ENCODE measurements at regions not wholly inside any gene's neighbourhood (a gene's known extent, or its start where the extent isn't known, plus 50 kb on each side); places are given as distances from the start of the nearest gene placed in this dataset.

- Histone ChIP-seq H3K27me3 (ENCODE audit: low read depth) (no peaks in the 10 kb centered on the region), H3K27ac (no peak overlapping the region), H3K4me1 (no peaks in the 10 kb centered on the region), H3K4me3 (no peak overlapping the region), H3K9me3 (no peaks in the 10 kb centered on the region), H3K36me3 (no peaks in the 10 kb centered on the region)
- ATAC-seq (no peak), DNase-seq (no peak)
- intact Hi-C loops (cut with DNase I): no loop called here
- no peak for TF ChIP-seq CTCF (IDR thresholded peaks at IDR 0.05)
These were observed 214.7 kb upstream of the CADM2 start for GRCh38 chr3:84744130-84744529.

- H3K36me3 ChIP-seq: no peaks in the 10 kb centered on the region
- DNase-seq: no peak
- no peak overlapping the region for H3K27ac ChIP-seq
- TF ChIP-seq CTCF (IDR thresholded peaks at IDR 0.05): no peak
- no peak for ATAC-seq
- intact Hi-C loops (cut with DNase I): no loop called here
- no peaks in the 10 kb centered on the region for H3K27me3 ChIP-seq (ENCODE audit: low read depth)
- no peaks in the 10 kb centered on the region for H3K9me3 ChIP-seq
- H3K4me1 ChIP-seq: no peaks in the 10 kb centered on the region
- no peak overlapping the region for H3K4me3 ChIP-seq
These were observed 202.9 kb upstream of the CADM2 start for GRCh38 chr3:84755860-84756259.

- Histone ChIP-seq H3K4me3 (no peak overlapping the region), H3K4me1 (no peaks in the 10 kb centered on the region), H3K27ac (no peak overlapping the region), H3K36me3 (no peaks in the 10 kb centered on the region), H3K27me3 (ENCODE audit: low read depth) (no peaks in the 10 kb centered on the region), H3K9me3 (no peaks in the 10 kb centered on the region)
- ATAC-seq: no peak
- intact Hi-C loops (cut with DNase I): no loop called here
- DNase-seq: no peak
- no peak for TF ChIP-seq CTCF (IDR thresholded peaks at IDR 0.05)
These were observed 199.4 kb upstream of the CADM2 start for GRCh38 chr3:84759361-84759760.

- intact Hi-C loops (cut with DNase I): no loop called here
- Histone ChIP-seq H3K9me3 (no peaks in the 10 kb centered on the region), H3K4me3 (no peak overlapping the region), H3K27me3 (ENCODE audit: low read depth) (no peaks in the 10 kb centered on the region), H3K27ac (no peak overlapping the region), H3K36me3 (no peaks in the 10 kb centered on the region), H3K4me1 (no peaks in the 10 kb centered on the region)
- ATAC-seq: no peak
- TF ChIP-seq CTCF (IDR thresholded peaks at IDR 0.05): peak; percentile 17
- DNase-seq: no peak
These were observed 185.9 kb upstream of the CADM2 start for GRCh38 chr3:84772841-84773240.

GRCh38 chr3:84783281-84783680 lies 175.5 kb upstream of the CADM2 start:
- no peaks in the 10 kb centered on the region for H3K27me3 ChIP-seq (ENCODE audit: low read depth)
- no peaks in the 10 kb centered on the region for H3K4me1 ChIP-seq
- ATAC-seq (no peak), DNase-seq (no peak)
- H3K4me3 ChIP-seq: no peak overlapping the region
- intact Hi-C loops (cut with DNase I): no loop called here
- H3K36me3 ChIP-seq: no peaks in the 10 kb centered on the region
- no peak overlapping the region for H3K27ac ChIP-seq
- no peaks in the 10 kb centered on the region for H3K9me3 ChIP-seq
- TF ChIP-seq CTCF (IDR thresholded peaks at IDR 0.05): no peak

- H3K9me3 ChIP-seq: no peaks in the 10 kb centered on the region
- no peaks in the 10 kb centered on the region for H3K27me3 ChIP-seq (ENCODE audit: low read depth)
- ATAC-seq (no peak), DNase-seq (no peak)
- H3K36me3 ChIP-seq: no peaks in the 10 kb centered on the region
- H3K4me1 ChIP-seq: no peaks in the 10 kb centered on the region
- intact Hi-C loops (cut with DNase I): no loop called here
- H3K27ac ChIP-seq: no peak overlapping the region
- TF ChIP-seq CTCF (IDR thresholded peaks at IDR 0.05): no peak
- H3K4me3 ChIP-seq: no peak overlapping the region
These were observed 168.8 kb upstream of the CADM2 start for GRCh38 chr3:84789961-84790360.
